Activated naive CD4-positive, alpha-beta T cell (primary cell): ENCODE measurements at regions not wholly inside any gene's neighbourhood (a gene's known extent, or its start where the extent isn't known, plus 50 kb on each side); places are given as distances from the start of the nearest gene placed in this dataset.
"Not testable (repeated sequence)": the region's sequence is repeated elsewhere in the genome, so short reads cannot be mapped to it uniquely, and the experiment has no call there.

Source experiments
- DNase-seq, 4 experiments: peaks; one replicate each; lab custom pipeline; 2025; lab: John Stamatoyannopoulos, UW

DNA sequence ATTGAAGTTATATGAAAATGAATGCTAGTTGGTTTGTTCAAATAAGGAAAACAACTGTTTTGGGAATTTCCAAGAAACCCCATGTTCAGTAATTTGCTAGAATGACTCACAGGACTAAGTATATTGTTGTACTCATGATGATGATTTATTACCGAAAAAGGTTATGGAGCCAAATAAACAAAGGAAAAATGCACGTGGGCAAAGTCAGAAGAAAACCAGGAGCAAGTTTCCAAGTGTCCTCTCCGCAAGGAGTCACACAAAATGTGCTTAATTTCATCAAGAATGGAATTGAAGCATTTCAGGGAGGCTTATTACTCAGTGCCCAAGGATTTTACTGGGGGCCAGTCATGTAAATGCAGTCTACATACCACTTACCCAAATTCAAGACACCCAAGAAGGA lies 1652.4 kb upstream of the TMEFF2 start:
- DNase-seq = no peak

DNA sequence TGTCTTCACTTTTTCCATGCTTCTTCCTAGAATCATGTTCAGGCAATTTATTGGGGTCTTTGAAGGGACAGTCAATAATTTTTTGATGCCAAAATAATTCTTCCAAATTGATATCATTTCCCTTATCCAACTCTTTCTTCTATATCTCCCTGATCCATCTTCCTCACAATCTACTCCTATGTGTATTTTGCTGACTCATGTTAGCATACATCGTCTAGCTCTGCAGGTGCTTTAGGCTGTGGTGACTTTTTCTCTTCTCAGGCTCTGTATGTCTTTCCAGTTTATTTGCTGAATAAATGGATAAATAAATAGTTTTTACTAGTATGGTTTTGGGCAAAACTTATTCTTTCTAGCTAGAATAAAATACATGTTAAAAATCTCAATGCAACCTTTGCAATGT lies 1650.9 kb upstream of the TMEFF2 start:
- no peak for DNase-seq

DNA sequence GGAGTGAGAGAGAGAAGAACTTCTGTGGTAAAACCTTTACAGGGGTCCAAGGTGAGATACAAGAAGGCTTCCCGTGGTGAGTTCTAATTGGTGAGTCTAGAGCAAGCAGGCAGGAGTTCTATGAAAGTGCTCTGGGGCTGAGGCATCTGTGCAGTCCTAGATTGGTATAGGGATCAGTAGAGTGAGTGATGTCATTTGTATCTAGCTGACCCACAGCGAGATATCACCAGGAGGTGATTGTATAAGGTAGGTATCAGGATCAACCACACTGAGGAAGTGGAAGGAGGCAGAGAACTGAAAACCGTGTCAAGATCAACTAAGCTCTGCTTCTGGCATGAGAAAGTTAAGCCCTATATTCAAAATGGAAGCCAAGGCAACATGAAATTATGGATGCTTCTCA lies 1648.9 kb upstream of the TMEFF2 start:
- DNase-seq = no peak

DNA sequence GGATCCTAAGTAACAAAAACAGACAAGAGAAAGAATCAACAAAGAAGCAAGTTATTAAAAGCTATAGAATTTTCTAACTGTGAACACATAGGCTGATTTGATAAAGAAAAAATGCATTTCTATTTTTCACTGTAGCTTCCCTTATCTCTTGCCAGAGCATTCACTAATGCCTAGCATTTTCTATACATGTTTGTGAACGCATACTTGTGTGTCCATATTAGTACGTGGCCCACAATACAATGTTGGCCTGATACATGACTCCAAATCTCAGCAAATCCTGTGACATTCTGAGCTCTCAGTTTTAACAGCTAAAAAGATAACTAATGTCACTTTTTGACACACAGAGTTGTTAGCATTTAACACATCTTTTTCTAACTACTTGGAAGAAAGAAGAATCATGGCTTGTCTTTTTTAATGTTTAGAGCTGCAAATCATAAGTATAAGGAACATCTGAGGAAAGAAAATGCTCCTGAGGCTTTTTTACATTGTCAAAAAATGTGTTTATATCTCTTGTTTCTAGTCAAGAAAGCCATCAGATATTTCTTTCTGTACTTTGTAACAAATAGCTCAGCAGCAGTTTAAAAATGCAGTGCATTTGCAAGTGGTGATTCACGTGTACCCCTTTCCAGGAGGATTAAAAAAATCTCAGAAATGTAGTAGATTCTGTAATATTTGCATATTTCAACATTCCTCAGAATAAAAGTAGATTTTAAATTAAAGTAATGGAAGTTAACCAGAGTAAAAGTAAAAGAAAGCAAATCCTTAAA lies 1646.8 kb upstream of the TMEFF2 start:
- DNase-seq = no peak

DNA sequence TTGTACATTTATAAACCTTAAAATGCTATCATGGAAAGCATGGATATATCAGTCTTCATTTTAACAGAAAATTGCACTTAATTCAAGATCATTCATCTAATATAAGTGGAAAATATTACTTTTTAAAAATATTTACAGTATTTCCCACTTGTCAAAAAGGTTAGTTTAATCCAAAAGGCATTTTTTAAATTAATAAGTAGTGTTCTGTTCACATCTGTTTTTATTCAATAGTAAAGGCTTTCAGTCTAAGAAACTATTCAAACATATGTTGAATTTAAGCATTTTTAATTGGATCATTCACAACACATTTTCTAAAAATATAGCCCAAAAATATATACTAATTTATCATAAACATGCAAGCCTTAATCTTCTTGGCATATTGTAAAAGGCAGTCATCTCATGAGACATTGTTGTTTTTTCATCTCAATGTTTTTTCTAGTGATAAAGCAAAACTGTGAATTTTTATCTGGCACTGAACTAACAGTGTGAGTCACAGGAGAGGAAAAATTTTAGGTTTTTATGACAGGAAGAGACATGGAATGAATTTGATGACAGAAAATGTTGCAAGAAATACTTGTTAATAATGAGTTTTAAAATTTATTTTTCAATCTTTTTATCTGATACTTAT lies 1642.5 kb upstream of the TMEFF2 start:
- no peak for DNase-seq

DNA sequence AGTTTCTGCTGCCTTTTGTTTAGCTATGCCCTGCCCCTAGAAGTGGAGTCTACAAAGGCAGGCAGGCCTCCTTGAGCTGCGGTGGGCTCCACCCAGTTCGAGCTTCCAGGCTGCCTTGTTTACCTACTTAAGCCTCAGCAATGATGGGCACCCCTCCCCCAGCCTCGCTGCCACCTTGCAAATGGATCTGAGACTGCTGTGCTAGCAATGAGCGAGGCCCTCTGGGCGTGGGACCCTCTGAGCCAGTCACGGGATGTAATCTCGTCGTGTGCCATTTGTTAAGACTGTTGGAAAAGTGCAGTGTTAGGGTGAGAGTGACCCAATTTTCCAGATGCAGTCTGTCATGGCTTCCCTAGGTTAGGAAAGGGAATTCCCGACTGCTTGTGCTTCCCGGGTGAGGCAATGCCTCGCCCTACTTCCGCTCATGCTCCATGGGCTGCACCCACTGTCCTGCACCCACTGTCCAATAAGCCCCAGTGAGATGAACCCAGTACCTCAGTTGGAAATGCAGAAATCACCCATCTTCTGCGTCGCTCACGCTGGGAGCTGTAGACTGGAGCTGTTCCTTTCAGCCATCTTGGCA lies 1641.8 kb upstream of the TMEFF2 start:
- not testable (repeated sequence) for DNase-seq

DNA sequence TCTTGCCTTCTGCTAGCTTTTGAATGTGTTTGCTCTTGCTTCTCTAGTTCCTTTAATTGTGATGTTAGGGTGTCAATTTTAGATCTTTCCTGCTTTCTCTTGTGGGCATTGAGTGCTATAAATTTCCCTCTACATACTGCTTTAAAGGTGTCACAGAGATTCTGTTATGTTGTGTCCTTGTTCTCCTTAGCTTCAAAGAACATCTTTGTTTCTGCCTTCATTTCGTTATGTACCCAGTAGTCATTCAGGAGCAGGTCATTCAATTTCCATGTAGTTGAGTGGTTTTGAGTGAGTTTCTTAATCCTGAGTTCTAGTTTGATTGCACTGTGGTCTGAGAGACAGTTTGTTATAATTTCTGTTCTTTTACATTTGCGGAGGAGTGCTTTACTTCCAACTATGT lies 1639.2 kb upstream of the TMEFF2 start:
- DNase-seq = not testable (repeated sequence)

DNA sequence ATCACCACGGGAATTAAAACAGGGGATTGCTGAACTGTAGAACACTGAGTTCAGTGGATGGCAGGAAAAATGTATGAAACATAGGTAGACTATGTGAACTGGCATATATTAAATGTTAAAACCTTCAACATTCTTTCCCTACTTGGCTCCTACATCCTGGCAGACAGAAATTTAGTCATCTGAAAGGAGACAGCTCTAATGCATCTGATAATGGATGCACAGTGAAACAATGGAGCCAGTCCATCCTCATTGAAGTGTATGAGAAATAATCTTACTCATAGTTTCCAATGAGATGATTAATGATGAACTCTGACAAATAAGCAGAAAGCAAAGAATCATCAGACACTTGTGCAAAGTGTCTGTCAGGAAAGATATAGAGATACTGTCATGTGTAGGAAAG lies 1629.7 kb upstream of the TMEFF2 start:
- DNase-seq = no peak

DNA sequence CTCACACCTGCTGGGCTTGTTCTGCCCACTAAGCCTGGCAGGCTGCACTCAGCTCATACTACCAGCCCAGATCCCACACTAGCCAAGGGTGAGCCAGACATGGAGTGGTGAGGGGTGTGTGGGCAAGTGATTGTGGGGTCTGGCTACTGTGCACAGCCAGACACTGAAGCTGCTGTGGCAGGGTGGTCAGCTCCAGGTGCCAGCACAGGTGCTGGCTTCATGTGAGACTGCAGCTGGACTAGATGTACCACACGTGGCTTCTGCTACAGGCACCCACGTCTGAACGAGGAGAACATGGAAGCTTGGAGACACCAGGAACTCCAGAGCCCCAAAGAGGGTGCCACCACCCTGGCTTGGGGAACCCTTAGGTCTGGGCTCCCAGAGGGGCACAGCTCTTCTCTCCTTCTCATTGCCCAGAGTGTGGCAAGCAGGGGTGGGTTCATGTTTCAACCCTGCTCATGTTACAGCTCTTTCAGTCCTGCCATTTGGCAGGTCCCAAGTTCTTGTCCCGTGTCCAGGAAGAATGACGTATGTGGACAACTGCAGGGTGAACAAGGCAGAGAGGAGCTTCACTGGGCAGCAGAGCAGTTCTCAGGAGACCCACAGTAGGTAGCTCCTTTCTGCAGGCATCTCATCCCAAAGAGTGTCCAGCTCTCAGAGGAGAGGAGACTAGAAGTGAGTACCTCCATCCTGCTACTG lies 1624.2 kb upstream of the TMEFF2 start:
- DNase-seq = no peak

DNA sequence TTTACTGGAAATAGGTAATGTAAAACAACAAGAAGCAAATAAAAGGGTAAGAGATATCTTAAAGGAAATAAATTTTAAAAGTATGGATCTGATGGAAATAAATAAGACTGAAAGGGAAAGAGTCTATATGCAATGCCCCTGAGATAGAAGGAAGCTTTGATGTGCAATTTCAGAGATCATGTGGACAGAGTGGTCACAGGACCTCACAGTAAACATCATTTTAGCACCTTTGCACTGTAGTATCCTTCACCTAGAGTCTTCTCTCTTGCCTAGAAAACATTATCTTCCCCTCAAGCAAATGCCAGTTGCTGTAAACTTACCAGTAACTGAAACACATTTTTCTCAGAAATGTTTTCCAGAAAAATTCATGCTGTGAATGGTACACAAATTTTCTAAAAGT lies 1621.3 kb upstream of the TMEFF2 start:
- no peak for DNase-seq

DNA sequence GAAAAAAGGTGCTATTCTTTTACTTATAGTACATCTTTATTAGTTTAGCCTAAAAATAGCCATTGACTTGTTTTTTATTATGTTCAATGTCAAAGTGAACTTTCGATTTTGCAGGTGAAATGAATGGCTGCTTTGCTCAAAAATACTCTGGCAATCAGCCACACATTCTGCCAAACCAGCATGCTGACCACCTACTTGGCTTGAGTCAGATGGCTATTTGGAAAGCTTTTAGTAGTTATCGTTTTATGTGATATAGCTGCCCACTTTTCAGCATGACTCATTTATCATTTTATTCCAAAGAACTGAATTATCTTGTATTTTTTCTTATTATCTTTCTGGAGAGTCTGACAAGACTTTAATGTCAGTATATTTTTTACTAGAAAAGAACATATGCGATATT lies 1615.8 kb upstream of the TMEFF2 start:
- DNase-seq = no peak

DNA sequence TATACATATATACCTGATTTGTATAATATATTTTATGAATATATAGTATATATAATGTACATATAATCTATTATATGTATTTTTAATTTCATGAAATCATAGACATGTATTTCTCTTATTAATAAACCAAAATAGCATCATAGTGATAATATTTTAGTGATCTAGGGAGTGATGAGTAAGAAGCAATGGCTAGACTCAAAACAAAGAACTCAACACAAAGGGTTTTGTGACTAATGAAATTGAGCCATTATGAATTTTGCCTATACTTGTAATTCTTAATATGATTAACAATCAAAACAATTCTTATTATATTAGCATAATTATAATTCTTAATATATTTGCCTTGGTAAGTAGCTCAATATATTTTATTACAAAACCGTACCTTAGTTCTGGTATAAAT lies 1614.1 kb upstream of the TMEFF2 start:
- no peak for DNase-seq

DNA sequence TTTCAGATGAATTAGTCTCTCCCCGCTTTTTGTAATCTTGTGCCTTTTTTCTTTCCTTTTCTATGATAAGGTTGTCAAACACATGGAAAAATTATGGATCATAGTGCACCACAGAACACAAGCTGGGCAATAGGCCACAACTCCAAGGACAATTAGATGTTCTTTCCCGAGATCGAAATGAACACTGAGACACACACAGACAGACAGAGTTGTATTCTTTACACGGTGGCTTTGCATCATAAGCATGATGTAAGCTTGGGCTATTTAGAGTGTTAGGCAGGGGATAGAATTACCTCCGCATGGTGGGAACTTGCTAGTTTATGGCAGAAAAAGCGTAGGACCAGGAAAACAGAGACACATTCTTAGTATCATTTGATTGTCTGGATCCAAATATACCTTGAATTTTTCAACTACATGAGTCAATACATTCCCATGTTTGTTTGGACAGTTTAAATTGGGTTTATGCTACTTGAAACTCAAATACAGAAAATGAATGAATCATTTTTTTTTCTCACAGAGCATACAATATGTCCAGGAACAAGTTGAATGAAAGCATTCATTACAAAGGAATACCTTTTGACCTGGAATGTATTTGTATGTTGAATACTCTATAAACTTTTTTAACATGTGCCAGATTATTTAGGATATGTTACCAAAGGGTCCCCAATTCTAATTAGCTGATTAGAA lies 1611.5 kb upstream of the TMEFF2 start:
- no peak for DNase-seq

DNA sequence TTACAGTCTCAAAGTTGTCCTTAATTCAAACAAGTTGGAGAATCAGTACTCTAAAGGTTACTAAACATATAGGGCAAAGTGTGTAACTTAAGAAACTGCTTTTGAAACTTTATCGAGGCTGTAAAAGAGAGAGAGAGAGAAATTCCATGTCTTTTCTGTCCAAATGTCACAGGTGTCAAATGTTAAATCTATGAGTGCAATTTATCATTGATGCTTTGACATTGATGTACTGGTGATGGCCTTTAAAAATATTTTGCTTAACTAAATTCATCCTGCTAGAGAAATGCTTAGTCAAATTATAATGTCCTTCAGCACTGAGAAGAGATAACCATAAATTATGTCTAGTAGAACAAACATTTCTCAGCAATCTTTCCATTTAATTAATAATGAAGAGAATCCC lies 1602.1 kb upstream of the TMEFF2 start:
- DNase-seq = no peak

DNA sequence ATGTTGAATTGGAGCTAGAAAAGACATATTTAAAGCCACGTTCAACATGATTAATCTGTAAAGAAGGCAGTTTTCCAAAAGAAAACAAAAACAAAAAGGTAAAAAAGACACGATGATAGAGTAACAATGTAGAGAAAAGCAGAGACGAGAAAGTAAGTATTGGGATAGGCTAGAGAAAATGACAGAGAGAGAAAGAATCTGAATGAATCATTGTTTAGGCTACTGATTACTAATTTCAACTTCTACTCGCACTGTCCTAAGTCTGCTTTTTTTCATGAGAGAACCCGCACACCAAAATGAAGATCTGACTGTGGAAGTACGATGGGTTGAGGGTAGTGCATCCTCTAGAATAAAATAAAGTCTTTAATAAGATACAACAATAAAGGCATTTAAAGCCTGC lies 1599.2 kb upstream of the TMEFF2 start:
- no peak for DNase-seq

DNA sequence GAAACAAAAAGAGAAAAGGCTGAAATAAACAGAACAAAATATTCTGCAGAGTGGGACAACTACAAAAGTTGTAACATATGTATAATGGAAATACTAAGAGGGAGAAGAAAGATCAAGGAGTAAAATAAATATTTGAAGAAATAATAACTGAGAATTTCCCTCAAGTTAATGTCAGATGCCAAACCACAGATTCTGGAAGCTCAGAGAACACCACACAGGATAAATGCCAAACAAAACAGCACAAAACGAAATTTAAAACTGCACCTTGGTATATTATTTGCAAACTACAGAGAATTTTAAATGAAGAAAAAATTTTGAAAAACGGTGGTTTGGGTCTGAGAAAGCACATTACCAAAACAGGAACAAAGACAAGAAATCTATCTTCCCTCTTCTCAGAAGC lies 1588.9 kb upstream of the TMEFF2 start:
- no peak for DNase-seq

DNA sequence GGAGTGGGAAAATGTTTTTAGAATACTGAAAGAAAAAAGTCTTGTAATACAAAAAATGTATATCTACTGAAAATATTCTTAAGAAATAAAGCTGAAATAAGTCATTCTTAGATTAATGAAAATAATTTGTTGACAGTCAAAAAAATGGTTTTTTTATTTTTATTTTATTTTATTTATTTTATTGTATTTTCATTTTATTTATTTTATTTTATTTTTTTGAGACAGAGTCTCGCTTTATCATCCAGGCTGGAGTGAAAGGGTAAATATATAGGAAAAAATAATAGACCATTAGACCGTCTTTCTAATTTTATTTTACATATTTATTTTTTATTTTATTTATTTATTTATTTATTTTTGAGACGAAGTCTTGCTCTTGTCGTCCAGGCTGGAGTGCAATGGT lies 1583.6 kb upstream of the TMEFF2 start:
- no peak for DNase-seq

DNA sequence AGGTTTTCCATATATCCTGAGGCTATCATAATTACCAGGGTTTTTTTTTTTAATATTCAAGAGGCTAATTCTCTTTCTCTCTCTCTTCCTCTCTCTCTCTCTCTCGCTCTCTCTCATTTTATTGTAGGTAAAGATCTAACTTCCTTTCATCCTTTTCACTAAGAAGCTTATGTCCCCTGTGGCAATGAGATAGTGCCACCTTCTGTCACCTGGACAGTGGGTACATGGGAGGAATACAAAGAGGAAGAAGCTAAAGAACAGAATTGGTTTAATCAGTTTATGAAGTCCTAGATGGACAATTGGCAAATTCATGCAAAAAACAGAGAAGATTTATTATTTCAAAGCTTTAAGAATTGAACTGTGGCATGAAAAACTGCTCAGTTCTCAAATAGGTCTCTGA lies 1582.3 kb upstream of the TMEFF2 start:
- DNase-seq = no peak

DNA sequence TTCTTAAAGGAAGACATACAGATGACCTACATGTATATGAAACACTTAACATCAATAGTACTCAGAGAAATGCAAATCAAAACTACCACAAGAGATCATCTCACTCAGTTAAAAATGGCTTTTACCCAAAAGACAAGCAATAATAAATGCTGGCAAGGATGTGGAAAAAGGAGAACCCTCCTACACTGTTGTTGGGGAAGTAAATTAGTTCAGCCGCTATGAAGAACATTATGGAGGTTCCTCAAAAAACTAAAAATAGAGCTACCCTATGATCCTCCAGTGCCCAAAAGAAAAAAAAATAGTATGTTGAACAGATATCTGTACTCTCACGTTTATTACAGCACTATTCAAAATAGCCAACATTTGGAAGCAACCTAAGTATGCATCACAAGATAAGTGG lies 1579.4 kb upstream of the TMEFF2 start:
- DNase-seq = no peak

DNA sequence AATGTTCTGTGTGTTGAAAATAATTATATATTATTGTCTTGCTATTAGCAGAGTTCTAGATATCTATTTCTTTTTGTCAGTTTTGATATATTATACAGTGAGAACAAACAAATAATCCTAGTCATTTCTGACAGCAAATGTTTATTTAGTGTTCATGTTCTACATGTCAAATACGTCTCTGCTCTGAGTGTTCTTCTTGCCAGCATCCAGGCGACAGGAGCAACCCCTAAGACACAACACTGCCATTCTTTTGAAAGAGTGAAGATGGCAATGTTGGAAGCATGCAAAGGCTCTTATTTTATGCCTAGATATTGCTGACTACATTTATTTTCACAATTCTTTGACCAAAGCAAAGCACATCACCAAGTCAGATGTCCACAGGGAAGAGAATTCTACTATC lies 1556.6 kb upstream of the TMEFF2 start:
- no peak for DNase-seq

DNA sequence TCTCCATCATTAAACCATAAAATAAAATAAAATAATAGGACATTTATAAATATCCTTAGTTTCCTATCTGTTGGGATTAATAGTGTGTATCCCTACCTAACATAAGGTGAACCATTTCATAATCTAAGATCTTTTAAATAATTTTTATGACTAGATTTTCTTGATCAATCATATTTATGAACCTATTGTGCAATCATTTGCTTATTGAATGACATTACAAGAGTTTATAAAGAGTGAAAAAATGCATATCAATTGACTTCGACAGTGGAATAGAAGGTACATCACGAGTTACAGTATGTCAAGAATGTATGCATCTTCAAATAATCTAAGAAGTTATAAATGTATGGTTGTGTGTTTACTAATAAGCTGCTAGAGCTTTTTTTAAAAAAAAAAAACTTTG lies 1554.8 kb upstream of the TMEFF2 start:
- DNase-seq = no peak

DNA sequence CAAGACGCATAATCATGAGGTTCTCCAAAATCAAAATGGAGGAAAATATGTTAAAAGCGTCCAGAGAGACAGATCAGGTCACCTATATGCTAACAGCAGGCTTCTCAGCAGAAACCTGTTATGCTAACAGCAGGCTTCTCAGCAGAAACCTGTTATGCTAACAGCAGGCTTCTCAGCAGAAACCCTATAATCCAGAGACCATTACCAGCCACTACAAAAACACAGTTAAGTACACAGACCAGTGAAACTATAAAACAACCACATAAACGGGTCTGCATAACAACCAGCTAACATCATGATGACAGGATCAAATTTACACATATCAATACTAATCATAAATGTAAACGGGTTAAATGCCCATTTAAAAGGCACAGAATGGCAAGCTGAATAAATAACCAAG lies 1548.4 kb upstream of the TMEFF2 start:
- DNase-seq = no peak
